NCI-H446 (cell line): ENCODE measurements at regions not wholly inside any gene's neighbourhood (a gene's known extent, or its start where the extent isn't known, plus 50 kb on each side); places are given as distances from the start of the nearest gene placed in this dataset.
"Not testable (repeated sequence)": the region's sequence is repeated elsewhere in the genome, so short reads cannot be mapped to it uniquely, and the experiment has no call there.

Source experiments
- DNase-seq, 2 experiments: peaks; one replicate each; lab custom pipeline; 2025; lab: John Stamatoyannopoulos, UW

GRCh38 chr14:44873536-44873935, 88.2 kb downstream of the KLHL28 start:
- DNase-seq = no peak

- DNase-seq = no peak
These were observed 95.0 kb downstream of the KLHL28 start for GRCh38 chr14:44866770-44867169.

- no peak for DNase-seq
These were observed 95.4 kb downstream of the KLHL28 start for GRCh38 chr14:44866322-44866721.

GRCh38 chr14:44863271-44863670, 98.5 kb downstream of the KLHL28 start:
- DNase-seq = no peak

GRCh38 chr14:44854114-44854513, 107.6 kb downstream of the KLHL28 start:
- no peak for DNase-seq

- DNase-seq = no peak
These were observed 114.0 kb downstream of the KLHL28 start for GRCh38 chr14:44847526-44848309.

GRCh38 chr14:44846232-44846824, 115.4 kb downstream of the KLHL28 start:
- peak; percentile 56 to 79 for DNase-seq

- not testable (repeated sequence) for DNase-seq
These were observed 125.8 kb downstream of the KLHL28 start for GRCh38 chr14:44835928-44836327.

- DNase-seq = no peak
These were observed 128.2 kb downstream of the KLHL28 start for GRCh38 chr14:44833376-44834060.

GRCh38 chr14:44830371-44830770, 131.4 kb downstream of the KLHL28 start:
- DNase-seq = no peak

- DNase-seq = no peak
These were observed 132.7 kb downstream of the KLHL28 start for GRCh38 chr14:44829021-44829420.

- no peak for DNase-seq
These were observed 133.7 kb downstream of the KLHL28 start for GRCh38 chr14:44828023-44828422.

- DNase-seq = no peak
These were observed 141.3 kb downstream of the KLHL28 start for GRCh38 chr14:44820230-44820964.

GRCh38 chr14:44814196-44814595, 147.6 kb downstream of the KLHL28 start:
- no peak for DNase-seq

GRCh38 chr14:44812672-44813071, 149.1 kb downstream of the KLHL28 start:
- DNase-seq = no peak

- no peak for DNase-seq
These were observed 157.4 kb downstream of the KLHL28 start for GRCh38 chr14:44804391-44804790.

GRCh38 chr14:44803239-44803905, 158.4 kb downstream of the KLHL28 start:
- DNase-seq = peak; percentile 30 to 83

- no peak for DNase-seq
These were observed 163.1 kb downstream of the KLHL28 start for GRCh38 chr14:44798386-44799242.

- no peak for DNase-seq
These were observed 166.0 kb downstream of the KLHL28 start for GRCh38 chr14:44795725-44796124.

GRCh38 chr14:44791730-44792129, 170.0 kb downstream of the KLHL28 start:
- no peak for DNase-seq

GRCh38 chr14:44788612-44789011, 173.1 kb downstream of the KLHL28 start:
- no peak for DNase-seq
